Activated CD4-positive, alpha-beta T cell treated with anti-CD3 and anti-CD28 coated beads for 36 hours (primary cell): ENCODE measurements at regions not wholly inside any gene's neighbourhood (a gene's known extent, or its start where the extent isn't known, plus 50 kb on each side); places are given as distances from the start of the nearest gene placed in this dataset.
"Not testable (repeated sequence)": the region's sequence is repeated elsewhere in the genome, so short reads cannot be mapped to it uniquely, and the experiment has no call there.

Source experiments
- ATAC-seq: fragments of 200-7000 bp; cut with Tn5 transposase; one replicate; pipeline ENCODE4 v1.10.0; 2021; ENCODE audit warnings: mild to moderate bottlenecking, moderate library complexity
- CTCF ChIA-PET: fragments of 350-600 bp; sonication (Branson Sonifier 250); formaldehyde crosslinking; loops from one replicate; lab custom pipeline; 2021; ENCODE audit warnings: antibody characterized with exemption; lab: Charles Lee
- POLR2A ChIA-PET: fragments of 350-600 bp; sonication (Branson Sonifier 250); formaldehyde crosslinking; loops from one replicate; lab custom pipeline; 2021; ENCODE audit warnings: antibody characterized with exemption, inconsistent platforms; lab: Charles Lee
- DNase-seq: peaks from one replicate; pipeline ENCODE4 v3.0.0-alpha.2; 2020
- H3K27ac Mint-ChIP-seq: one replicate; pipeline ENCODE4 v1.8.0; 2021; ENCODE audit warnings: mixed read lengths
- H3K27me3 Mint-ChIP-seq: one replicate; pipeline ENCODE4 v1.8.0; 2021; ENCODE audit warnings: mixed read lengths
- H3K36me3 Mint-ChIP-seq: one replicate; pipeline ENCODE4 v1.8.0; 2021; ENCODE audit warnings: low read depth, mixed read lengths
- H3K4me1 Mint-ChIP-seq: one replicate; pipeline ENCODE4 v1.8.0; 2021; ENCODE audit warnings: mixed read lengths
- H3K4me3 Mint-ChIP-seq: one replicate; pipeline ENCODE4 v1.8.0; 2021; ENCODE audit warnings: mild to moderate bottlenecking, moderate library complexity, mixed read lengths
- H3K9me3 Mint-ChIP-seq: one replicate; pipeline ENCODE4 v1.8.0; 2021; ENCODE audit warnings: low read depth, mixed read lengths
- intact Hi-C, 2 experiments: fragments of 100-400 bp; cut with DNase I in 1 of 2; cut with micrococcal nuclease in 1 of 2; formaldehyde crosslinking; loops; one replicate each; pipeline versions ENCODE4 v1.14.2 to v1.15.1; 2022 to 2024; cut with DNase I, micrococcal nuclease

DNA sequence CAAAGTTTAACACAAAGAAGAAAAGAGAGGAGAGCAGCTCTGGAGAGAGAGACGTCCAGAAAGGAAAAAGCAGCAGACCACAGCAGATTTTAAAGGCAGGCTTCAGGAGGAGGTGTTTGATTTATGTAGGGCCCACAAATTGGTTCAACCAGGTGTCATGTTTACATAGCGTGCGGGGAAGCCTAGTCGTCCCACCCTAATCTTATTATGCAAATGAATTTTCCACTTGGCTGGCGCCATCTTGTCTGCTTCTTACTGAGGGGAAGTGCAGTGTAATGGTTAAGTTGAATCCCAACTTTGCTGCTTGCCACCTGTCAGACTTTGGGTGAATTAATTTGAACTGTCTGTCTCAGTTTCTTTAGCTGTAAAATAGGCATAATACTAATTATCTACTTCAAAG lies 282.4 kb upstream of the CYRIA start:
- Mint-ChIP-seq H3K36me3 (no peaks in the 10 kb centered on the region), H3K4me3 (no peak overlapping the region), H3K4me1 (no peaks in the 10 kb centered on the region), H3K9me3 (no peaks in the 10 kb centered on the region), H3K27ac (no peak overlapping the region), H3K27me3 (no peaks in the 10 kb centered on the region)
- DNase-seq (no peak), ATAC-seq (no peak)
- ChIA-PET CTCF (no interaction called here), POLR2A (no interaction called here)
- intact Hi-C loops = no loop called here

DNA sequence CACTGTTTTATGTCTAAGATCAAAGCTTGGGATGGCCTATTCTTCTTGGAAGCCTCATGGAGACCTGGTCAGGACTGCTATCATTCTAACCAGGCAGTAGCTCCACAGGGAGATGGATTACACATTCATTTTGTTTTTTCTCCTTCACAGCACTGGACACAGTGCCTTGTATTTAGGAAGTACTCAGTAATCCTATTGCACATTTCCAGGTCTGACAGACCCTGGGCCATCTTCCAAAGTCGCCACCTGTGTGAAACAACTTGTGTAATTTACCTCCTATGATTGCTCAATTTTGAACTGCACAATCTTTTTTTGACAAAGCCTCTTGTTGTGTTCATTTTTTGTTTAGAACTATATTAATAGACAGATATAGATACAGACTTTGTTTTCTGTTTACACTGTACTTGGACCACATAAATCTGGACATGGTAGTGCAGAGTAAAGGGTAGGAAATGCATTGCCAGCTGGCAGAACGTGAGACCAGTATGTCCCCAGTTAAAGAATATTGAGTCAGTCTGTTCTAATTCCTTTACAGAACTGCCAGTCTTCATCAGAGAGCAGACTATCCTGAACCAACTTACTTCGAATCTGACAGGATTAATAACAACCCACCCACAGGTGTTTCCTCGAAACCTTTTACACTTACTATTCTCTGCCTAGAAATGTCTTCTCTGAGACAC lies 277.8 kb upstream of the CYRIA start:
- no peak for DNase-seq
- intact Hi-C loops = no loop called here
- ATAC-seq = no peak
- H3K9me3 Mint-ChIP-seq = no peaks in the 10 kb centered on the region
- H3K27me3 Mint-ChIP-seq = no peaks in the 10 kb centered on the region
- H3K36me3 Mint-ChIP-seq = no peaks in the 10 kb centered on the region
- POLR2A ChIA-PET = no interaction called here
- CTCF ChIA-PET = no interaction called here
- no peaks in the 10 kb centered on the region for H3K4me1 Mint-ChIP-seq
- H3K27ac Mint-ChIP-seq = no peak overlapping the region
- no peak overlapping the region for H3K4me3 Mint-ChIP-seq

DNA sequence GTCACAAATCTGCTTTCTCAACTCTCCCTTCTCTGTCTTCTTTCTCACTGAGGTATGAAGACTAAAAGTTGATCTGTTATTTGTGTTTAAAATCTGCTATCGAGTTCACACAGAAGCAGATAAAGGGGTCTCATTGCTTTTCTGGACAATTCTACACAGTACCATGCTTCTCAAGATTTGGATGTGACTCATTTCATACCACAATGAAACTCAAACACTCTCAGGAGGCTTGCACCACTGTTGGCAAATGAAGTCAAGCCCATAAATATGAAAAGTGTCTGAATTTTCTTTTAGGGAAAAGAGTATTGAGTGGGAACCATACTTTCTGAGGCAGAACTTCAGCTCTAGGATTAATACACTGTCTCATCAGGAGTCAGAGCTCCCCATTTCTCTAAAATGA lies 274.6 kb upstream of the CYRIA start:
- ATAC-seq = no peak
- H3K27me3 Mint-ChIP-seq = no peaks in the 10 kb centered on the region
- no peaks in the 10 kb centered on the region for H3K36me3 Mint-ChIP-seq
- DNase-seq = no peak
- H3K4me1 Mint-ChIP-seq = no peaks in the 10 kb centered on the region
- no peak overlapping the region for H3K27ac Mint-ChIP-seq
- ChIA-PET CTCF (no interaction called here), POLR2A (no interaction called here)
- intact Hi-C loops = no loop called here
- no peak overlapping the region for H3K4me3 Mint-ChIP-seq
- no peaks in the 10 kb centered on the region for H3K9me3 Mint-ChIP-seq

DNA sequence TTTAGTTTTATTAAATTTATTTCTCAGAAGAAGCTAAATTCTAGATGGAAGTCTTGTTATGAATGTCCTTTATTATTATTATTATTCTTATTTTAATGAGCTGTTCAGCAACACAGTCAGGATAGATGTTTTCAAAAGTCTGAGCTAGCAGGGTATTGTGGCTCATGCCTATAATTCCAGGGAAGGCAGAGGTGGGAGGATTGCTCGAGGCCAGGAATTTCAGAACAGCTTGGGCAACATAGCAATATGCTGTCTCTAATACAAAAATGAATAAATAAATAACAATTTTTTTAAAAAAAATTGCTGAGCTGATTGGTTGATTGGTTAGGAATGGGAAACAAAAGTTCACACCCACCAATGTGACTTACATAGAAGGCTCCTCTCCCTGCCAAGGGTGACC lies 274.1 kb upstream of the CYRIA start:
- no peaks in the 10 kb centered on the region for H3K4me1 Mint-ChIP-seq
- no peak overlapping the region for H3K27ac Mint-ChIP-seq
- ChIA-PET CTCF (no interaction called here), POLR2A (no interaction called here)
- no peak for DNase-seq
- H3K4me3 Mint-ChIP-seq = no peak overlapping the region
- ATAC-seq = no peak
- H3K9me3 Mint-ChIP-seq = no peaks in the 10 kb centered on the region
- H3K36me3 Mint-ChIP-seq = no peaks in the 10 kb centered on the region
- H3K27me3 Mint-ChIP-seq = no peaks in the 10 kb centered on the region
- intact Hi-C loops = no loop called here

DNA sequence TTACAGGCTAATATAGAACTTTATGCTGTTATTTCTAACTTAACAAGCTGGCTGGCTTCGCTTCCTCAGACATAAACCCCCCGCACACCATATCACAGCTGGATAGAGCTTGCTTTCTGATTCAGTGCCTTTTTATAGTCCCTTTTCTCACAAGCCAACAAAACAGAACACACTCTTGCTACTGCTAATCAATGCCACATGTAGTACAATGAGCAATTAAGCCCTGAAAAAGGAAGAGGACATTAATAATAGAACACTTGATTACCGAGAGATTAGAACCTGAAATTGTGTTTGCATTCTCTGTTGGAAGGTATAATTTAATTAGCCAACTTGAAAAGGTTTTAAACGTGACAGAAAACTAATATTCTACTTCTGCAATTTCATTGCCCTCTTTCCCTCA lies 267.7 kb upstream of the CYRIA start:
- POLR2A ChIA-PET = no interaction called here
- ATAC-seq (no peak), DNase-seq (no peak)
- intact Hi-C loops = no loop called here
- Mint-ChIP-seq H3K4me3 (no peak overlapping the region), H3K9me3 (no peaks in the 10 kb centered on the region), H3K4me1 (no peaks in the 10 kb centered on the region), H3K27me3 (no peaks in the 10 kb centered on the region), H3K27ac (no peak overlapping the region), H3K36me3 (no peaks in the 10 kb centered on the region)
- CTCF ChIA-PET = interaction anchor here (0.5 kb wide), 1 partner anchor 20 kb away, joined by 3 read pairs; no protein-coding TSS in a partner anchor

DNA sequence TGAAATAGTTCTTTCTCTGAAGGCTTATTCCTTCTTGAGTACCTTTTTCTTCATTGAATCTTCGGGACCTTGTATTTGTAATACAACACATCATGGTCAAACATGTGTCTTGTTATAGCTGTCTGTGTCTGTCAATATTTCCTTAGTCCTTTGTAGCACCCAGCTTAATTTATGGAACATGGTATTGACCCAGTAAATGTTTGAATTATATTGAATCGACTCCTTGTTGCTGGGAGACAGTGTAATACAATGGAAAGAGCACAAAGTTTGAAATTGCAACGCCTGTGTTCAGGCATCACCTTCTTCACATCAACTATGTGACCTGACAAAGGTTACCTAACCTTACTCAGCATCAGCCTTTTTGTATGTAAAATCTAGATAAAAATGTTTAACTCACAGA lies 267.2 kb upstream of the CYRIA start:
- Mint-ChIP-seq H3K4me1 (no peaks in the 10 kb centered on the region), H3K4me3 (no peak overlapping the region), H3K9me3 (no peaks in the 10 kb centered on the region), H3K36me3 (no peaks in the 10 kb centered on the region), H3K27me3 (no peaks in the 10 kb centered on the region), H3K27ac (no peak overlapping the region)
- ChIA-PET POLR2A (no interaction called here), CTCF (interaction anchor here (0.6 kb wide), 1 partner anchor 37 kb away, joined by 4 read pairs; no protein-coding TSS in a partner anchor)
- intact Hi-C loops = no loop called here
- ATAC-seq (no peak), DNase-seq (no peak)

DNA sequence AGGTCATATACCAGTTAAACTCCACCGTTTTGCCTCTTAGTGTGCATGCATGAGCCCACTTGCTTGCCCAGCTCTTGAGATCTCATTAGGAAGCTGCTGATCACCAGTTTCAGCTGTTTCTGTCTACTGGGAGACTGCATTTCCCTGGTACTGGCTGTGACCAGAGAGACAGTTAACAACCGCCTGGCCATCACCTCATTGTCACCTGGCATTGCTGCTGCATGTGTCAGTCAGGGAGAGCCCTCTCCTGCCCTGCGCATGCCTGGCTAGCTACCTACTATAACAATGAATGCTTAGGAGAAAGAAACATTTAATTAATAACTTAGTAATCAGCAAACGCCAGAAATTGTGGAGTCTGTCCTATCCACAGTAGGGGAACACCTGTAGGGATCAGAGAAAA lies 265.8 kb upstream of the CYRIA start:
- ATAC-seq = no peak
- Mint-ChIP-seq H3K4me3 (no peak overlapping the region), H3K9me3 (no peaks in the 10 kb centered on the region), H3K36me3 (no peaks in the 10 kb centered on the region), H3K27me3 (no peaks in the 10 kb centered on the region), H3K4me1 (no peaks in the 10 kb centered on the region), H3K27ac (no peak overlapping the region)
- no peak for DNase-seq
- CTCF ChIA-PET = no interaction called here
- intact Hi-C loops = no loop called here
- POLR2A ChIA-PET = no interaction called here

DNA sequence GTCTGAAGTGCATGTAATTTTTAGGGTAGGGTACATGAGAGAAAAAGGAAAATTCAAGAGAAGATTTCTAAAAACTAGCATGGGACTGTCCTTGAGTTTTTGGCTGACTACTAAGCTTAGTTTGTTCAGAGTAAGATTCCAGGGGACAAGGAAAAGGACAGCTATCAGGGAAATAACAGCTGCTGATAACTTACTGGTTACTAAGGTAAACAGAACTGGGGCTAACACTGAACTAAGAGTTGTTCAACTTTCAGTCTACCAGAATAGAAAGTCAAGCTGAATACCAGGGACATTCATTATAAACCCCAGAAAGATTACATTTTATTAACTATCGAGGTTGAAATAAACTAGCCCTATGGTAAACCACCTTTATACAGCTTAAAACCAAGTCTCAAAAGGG lies 261.8 kb upstream of the CYRIA start:
- H3K4me1 Mint-ChIP-seq = no peaks in the 10 kb centered on the region
- no peaks in the 10 kb centered on the region for H3K36me3 Mint-ChIP-seq
- ChIA-PET POLR2A (no interaction called here), CTCF (interaction anchor here (0.6 kb wide), 1 partner anchor 546 kb away, joined by 3 read pairs; no protein-coding TSS in a partner anchor)
- no peak overlapping the region for H3K27ac Mint-ChIP-seq
- H3K4me3 Mint-ChIP-seq = no peak overlapping the region
- H3K9me3 Mint-ChIP-seq = peaks cover 3% of the 10 kb centered on the region
- H3K27me3 Mint-ChIP-seq = no peaks in the 10 kb centered on the region
- intact Hi-C loops = no loop called here
- no peak for ATAC-seq
- DNase-seq = no peak

DNA sequence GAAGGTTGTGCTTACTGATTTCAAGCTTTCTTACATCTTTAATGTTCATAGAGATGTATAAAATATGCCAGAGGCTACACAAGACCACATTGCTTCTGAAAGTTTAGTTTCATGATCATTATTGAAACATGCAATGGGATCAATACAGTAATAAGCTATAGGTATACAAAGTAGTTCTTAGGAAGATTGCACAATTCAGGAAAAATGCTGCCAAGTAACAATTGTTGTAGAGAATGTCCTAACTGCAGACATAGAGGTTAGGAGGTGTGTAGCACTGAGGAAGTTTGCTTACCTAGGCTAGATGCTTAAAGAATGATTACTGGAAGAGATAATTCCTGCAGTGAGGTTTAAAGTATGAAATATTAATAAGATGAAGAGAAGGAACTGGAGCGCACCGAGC lies 259.5 kb upstream of the CYRIA start:
- Mint-ChIP-seq H3K9me3 (peaks cover 3% of the 10 kb centered on the region), H3K27ac (no peak overlapping the region), H3K36me3 (no peaks in the 10 kb centered on the region), H3K27me3 (no peaks in the 10 kb centered on the region), H3K4me3 (no peak overlapping the region), H3K4me1 (no peaks in the 10 kb centered on the region)
- intact Hi-C loops = no loop called here
- DNase-seq (no peak), ATAC-seq (no peak)
- CTCF ChIA-PET = no interaction called here
- POLR2A ChIA-PET = no interaction called here

DNA sequence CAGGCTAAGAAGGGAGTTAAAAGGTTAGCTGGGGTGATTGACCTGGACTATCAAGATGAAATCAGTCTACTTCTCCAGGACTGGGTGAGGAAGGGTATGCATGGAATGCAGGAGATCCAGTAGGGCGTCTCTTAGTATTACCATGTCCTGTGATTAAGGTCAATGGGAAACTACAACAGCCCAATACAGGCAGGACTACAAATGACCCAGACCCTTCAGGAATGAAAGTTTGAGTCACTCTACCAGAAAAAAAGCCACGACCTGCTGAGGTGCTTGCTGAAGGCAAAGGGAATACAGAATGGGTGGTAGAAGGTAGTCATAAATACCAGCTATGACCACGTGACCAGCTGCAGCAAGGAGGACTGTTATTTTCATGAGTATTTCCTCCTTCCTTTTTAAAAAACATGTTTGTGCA lies 249.7 kb upstream of the CYRIA start:
- H3K36me3 Mint-ChIP-seq, intact Hi-C loops, H3K27ac Mint-ChIP-seq, DNase-seq, CTCF ChIA-PET, H3K4me1 Mint-ChIP-seq, POLR2A ChIA-PET, H3K4me3 Mint-ChIP-seq, ATAC-seq, H3K27me3 Mint-ChIP-seq, H3K9me3 Mint-ChIP-seq: not testable (repeated sequence)

DNA sequence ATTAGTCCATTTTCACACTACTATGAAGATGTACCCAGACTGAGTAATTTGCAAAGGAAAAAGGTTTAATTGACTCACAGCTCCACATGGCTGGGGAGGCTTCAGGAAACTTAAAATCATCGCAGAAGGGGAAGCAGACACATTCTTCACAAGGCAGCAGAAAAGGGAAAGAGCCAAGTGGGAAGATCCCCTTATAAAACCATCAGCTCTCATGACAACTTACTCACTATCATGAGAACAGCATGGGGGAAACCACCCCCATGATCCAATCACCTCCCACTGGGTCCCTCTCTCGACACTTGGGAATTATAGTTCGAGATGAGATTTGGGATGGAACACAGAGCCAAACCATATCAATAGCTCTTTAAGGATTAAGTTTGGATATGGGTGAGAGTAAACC lies 246.1 kb upstream of the CYRIA start:
- ATAC-seq (no peak), DNase-seq (no peak)
- intact Hi-C loops = no loop called here
- no peaks in the 10 kb centered on the region for H3K4me1 Mint-ChIP-seq
- H3K4me3 Mint-ChIP-seq = no peak overlapping the region
- ChIA-PET POLR2A (no interaction called here), CTCF (interaction anchor here (0.6 kb wide), 1 partner anchor 1356 kb away, joined by 3 read pairs; no protein-coding TSS in a partner anchor)
- H3K36me3 Mint-ChIP-seq = no peaks in the 10 kb centered on the region
- peaks cover 3% of the 10 kb centered on the region for H3K9me3 Mint-ChIP-seq
- H3K27ac Mint-ChIP-seq = no peak overlapping the region
- H3K27me3 Mint-ChIP-seq = no peaks in the 10 kb centered on the region

DNA sequence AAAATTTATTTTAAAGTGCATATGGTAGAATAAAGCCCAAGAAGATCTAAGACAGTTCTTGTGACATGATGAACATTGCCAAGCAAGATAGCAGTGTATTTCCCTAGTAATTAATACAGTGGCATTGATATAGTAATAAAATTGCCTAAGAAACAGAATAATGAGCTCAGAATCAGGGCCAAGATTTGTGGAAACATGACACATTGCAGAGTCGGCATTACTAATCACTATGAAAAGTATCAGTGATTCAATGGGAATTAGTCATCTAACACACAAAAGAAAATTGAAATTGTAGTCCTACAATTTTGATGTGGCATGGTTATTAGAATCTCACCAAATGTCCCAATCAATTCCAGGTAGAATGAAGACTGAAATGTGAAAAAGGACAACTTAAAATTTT lies 243.0 kb upstream of the CYRIA start:
- H3K4me3 Mint-ChIP-seq = no peak overlapping the region
- no peaks in the 10 kb centered on the region for H3K36me3 Mint-ChIP-seq
- no peaks in the 10 kb centered on the region for H3K4me1 Mint-ChIP-seq
- no peak for DNase-seq
- H3K27ac Mint-ChIP-seq = no peak overlapping the region
- CTCF ChIA-PET = interaction anchor here (1.2 kb wide), 1 partner anchor 9 kb away, joined by 3 read pairs; no protein-coding TSS in a partner anchor
- peaks cover 4% of the 10 kb centered on the region for H3K9me3 Mint-ChIP-seq
- intact Hi-C loops = no loop called here
- no peaks in the 10 kb centered on the region for H3K27me3 Mint-ChIP-seq
- POLR2A ChIA-PET = no interaction called here
- no peak for ATAC-seq
